Urinary bladder (tissue), 3 donors: ENCODE measurements at regions not wholly inside any gene's neighbourhood (a gene's known extent, or its start where the extent isn't known, plus 50 kb on each side); places are given as distances from the start of the nearest gene placed in this dataset.
"Not testable (repeated sequence)": the region's sequence is repeated elsewhere in the genome, so short reads cannot be mapped to it uniquely, and the experiment has no call there.

ENCODE experiments used
- DNase-seq: peaks from one replicate; pipeline ENCODE4 v3.0.0-alpha.2; 2015; ENCODE audit errors: extremely low spot score
- H3K27ac ChIP-seq: one replicate; pipeline ENCODE4 v1.5.1; 2013; ENCODE audit warnings: low read depth, mild to moderate bottlenecking, moderate library complexity
- H3K36me3 ChIP-seq: one replicate; pipeline ENCODE4 v1.6.1; 2013; ENCODE audit warnings: mild to moderate bottlenecking, moderate library complexity; ENCODE audit not compliant: insufficient read depth
- H3K4me1 ChIP-seq: one replicate; pipeline ENCODE4 v1.6.1; 2013; ENCODE audit warnings: mild to moderate bottlenecking, moderate library complexity; ENCODE audit not compliant: insufficient read depth
- H3K4me3 ChIP-seq: one replicate; pipeline ENCODE4 v1.5.1; 2013; ENCODE audit warnings: low read depth, low read length
- WGBS: extraction: QIAGEN DNeasy Blood & Tissue Kit; methylation state at CpG from one replicate; pipeline ENCODE4 v1.1.7; 2013; 5-methylcytosine and 5-hydroxymethylcytosine counted together
- donor health status: healthy with polysubstance abuse.
- donor health status: healthy.

DNA sequence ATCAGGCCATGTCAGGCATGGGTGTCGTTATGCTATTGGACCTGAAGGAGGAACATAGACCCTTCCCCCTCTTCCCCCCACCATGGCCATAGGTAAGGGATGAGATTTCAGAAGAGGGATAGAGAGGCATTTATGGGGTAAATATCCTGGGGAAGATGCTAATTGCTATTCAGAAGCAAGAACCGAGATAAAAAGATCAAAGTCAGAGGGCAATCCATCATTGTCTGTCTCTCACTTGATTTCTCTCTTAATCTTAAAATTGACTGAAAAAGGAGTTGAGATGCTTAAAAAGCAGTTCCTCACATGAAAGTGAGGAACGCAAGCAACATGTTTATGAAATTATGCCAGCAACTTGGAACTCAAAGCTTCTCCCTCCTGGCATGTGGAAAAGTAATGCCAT lies 212.0 kb downstream of the RPAP3 start:
- WGBS = 68% methylated on average over 3 of the region's 3 CpGs
- no peak for DNase-seq
- no peak overlapping the region for H3K27ac ChIP-seq

DNA sequence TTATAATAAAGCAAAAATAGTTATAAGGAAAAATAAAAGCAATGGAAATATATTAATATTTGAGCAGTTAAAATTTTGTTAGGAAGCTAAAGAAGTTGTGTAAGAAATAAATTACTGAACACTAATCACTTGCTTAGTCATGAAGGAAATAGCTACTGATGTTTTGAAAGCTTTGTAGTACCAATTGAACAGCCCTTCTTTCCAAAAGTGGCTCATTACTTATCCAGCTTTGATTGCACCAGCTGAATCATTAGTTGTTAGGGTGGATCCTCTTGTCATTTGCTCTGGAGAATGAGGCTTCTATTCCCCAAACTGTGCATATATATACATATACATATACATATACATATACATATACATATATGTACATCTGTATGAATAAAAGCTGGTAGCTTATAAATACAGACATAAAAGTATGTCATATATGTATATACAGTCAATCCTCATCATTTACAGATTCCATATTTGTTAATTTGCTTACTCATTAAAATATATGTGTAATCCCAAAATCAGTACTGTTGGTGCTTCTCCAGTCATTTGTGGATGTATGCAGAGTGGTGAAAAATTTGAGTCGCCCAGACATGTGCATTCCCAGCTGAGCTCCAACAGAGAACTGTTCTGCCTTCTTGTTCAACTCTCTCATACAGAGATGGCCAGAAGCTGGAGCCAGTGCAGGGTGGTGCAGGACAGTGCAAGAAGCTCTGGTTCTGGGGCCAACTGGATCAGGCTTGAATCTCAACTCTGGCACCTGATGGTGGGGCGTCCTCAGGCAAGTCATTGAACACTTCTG lies 214.1 kb downstream of the RPAP3 start:
- Histone ChIP-seq H3K4me3 (no peak overlapping the region), H3K27ac (no peak overlapping the region), H3K4me1 (no peaks in the 10 kb centered on the region), H3K36me3 (no peaks in the 10 kb centered on the region)
- WGBS = 66% methylated on average over 2 of the region's 2 CpGs
- DNase-seq = no peak

More for the DNA sequence above, 212.0 kb downstream of the RPAP3 start:
- no peak overlapping the region for H3K4me3 ChIP-seq
- no peaks in the 10 kb centered on the region for H3K36me3 ChIP-seq
- H3K4me1 ChIP-seq = no peaks in the 10 kb centered on the region

DNA sequence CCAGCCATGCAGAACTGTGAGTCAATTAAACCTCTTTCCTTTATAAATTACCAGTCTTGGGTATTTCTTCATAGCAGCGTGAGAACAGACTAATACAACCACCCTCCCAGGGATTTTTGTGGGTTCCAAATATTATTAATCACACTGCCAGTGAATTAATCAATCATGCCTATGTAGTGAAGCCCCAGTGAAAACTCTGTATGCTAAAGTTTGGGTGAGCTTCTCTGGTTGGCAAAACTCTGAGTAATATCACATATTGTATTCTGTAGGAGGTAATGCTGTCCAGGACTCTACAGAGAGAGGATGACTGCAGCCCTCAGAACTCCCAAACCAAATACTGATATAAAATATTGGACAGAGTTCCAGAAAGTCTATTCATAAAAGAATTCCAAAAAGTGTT lies 216.9 kb downstream of the RPAP3 start:
- Histone ChIP-seq H3K4me1 (no peaks in the 10 kb centered on the region), H3K27ac (no peak overlapping the region), H3K36me3 (no peaks in the 10 kb centered on the region), H3K4me3 (no peak overlapping the region)
- WGBS = 87% methylated on average over 1 of the region's 1 CpG
- DNase-seq = no peak

DNA sequence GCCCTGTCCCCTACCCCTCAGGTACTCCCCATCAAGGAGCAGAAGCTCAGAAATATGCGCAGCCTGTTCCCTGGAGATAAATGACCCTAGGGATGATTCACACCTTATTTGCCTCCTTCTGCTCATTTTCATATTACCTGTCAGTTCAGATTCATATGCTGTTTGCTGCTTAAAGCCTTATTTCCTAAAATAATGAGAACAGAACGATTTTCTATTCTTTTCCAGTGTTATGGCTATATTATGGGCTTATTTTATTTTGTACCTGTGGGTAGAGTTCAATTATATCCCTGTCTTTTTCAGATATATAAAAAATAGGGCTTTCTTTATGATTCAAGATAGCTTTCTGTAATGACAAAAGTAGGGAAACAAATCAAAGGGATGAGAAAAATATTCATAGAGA lies 224.8 kb downstream of the RPAP3 start:
- 57% methylated on average over 2 of the region's 2 CpGs for WGBS
- no peaks in the 10 kb centered on the region for H3K4me1 ChIP-seq
- no peak for DNase-seq
- no peaks in the 10 kb centered on the region for H3K36me3 ChIP-seq
- H3K27ac ChIP-seq = no peak overlapping the region
- H3K4me3 ChIP-seq = no peak overlapping the region

DNA sequence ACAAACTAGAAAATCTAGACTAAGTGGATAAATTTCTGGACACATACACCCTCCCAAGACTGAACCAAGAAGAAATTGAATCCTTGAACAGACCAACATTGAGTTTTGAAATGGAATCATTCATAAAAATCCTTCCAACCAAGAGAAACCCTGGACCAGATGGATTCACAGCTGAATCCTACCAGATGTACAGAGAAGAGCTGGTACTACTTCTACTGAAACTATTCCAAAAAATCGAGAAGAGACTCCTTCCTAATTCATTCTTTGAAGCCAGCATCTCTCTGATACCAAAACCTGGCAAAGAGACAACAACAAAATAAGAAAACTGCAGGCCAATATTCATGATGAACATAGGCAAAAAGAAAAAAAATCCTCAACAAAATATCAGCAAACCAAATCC lies 227.4 kb downstream of the RPAP3 start:
- no peak for DNase-seq

DNA sequence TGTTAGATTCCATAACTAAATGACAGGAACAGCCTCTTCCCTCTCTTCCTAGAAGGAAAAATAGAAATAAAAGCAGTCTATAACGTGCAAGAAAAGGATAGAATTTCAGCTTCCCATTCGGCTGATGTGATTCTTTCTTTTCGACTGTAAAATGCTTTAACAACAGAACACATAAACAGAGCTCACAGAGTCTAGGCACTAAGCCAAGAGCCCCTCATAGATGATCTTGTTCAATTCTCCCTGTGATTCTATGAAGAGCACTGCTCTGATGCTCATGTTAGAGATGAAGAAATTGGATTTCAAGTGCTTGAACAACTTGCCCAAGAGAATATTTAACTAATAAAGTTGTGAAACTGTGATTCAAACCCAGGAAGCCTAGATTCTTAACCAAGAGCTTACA lies 232.7 kb downstream of the RPAP3 start:
- Histone ChIP-seq H3K27ac (no peak overlapping the region), H3K4me1 (no peaks in the 10 kb centered on the region), H3K36me3 (no peaks in the 10 kb centered on the region), H3K4me3 (no peak overlapping the region)
- 31% methylated on average over 3 of the region's 3 CpGs for WGBS
- DNase-seq = no peak

More for the DNA sequence above, 227.4 kb downstream of the RPAP3 start:
- 48% methylated on average over 1 of the region's 1 CpG for WGBS
- Histone ChIP-seq H3K36me3 (no peaks in the 10 kb centered on the region), H3K4me3 (no peak overlapping the region), H3K27ac (no peak overlapping the region), H3K4me1 (no peaks in the 10 kb centered on the region)

DNA sequence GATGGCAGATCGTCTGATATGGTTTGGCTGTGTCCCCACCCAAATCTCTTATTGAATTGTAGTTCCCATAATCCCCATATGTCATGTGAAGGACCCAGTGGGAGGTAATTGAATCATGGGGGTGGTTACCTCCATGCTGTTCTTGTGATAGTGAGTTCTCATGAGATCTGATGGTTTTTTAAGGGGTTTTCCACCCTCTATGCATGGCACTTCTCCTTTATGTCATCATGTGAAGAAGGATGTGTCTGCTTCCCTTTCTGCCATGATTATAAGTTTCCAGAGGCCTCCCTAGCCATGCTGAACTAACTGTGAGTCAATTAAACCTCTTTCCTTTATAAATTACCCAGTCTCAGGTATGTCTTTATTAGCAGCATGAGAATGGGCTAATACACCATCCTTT lies 235.5 kb downstream of the RPAP3 start:
- DNase-seq, H3K36me3 ChIP-seq: not testable (repeated sequence)
- WGBS = 64% methylated on average over 1 of the region's 1 CpG

DNA sequence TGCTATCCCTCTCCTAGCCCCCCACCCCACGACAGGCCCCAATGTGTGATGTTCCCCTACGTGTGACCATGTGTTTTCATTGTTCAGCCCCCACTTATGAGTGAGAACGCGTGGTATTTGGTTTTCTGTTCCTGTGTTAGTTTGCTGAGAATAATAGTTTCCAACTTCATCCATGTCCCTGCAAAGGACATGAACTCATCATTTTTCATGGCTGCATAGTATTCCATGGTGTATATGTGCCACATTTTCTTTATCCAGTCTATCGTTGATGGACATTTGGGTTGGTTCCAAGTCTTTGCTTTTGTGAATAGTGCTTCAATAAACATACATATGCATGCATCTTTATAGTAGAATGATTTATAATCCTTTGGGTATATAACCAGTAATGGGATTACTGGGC lies 241.9 kb downstream of the RPAP3 start:
- H3K4me1 ChIP-seq, H3K4me3 ChIP-seq, H3K36me3 ChIP-seq, DNase-seq, H3K27ac ChIP-seq: not testable (repeated sequence)
- whole genome bisulfite sequencing = 84% methylated on average over 5 of the region's 5 CpGs

More for the DNA sequence above, 235.5 kb downstream of the RPAP3 start:
- H3K4me1 ChIP-seq, H3K27ac ChIP-seq, H3K4me3 ChIP-seq: not testable (repeated sequence)

DNA sequence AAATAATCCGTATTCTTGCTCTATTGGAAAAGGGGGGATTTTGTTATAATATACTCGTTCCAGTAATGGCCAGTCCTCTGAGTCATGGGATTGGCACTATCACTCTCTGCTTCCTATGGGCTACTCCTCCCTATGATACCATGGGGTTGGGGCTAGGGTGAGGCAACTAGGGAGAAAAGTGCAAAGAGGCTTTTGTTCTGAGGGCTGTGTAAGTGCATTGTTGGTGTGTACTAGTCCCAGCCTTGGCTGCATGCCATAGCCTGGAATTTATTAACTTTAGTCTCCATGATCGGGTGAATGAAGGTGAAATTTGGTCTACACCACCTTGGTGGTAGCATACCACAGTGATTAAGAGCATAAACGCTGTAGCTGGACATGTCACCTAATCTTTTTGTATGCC lies 247.6 kb downstream of the RPAP3 start:
- H3K4me1 ChIP-seq = no peaks in the 10 kb centered on the region
- H3K27ac ChIP-seq = no peak overlapping the region
- no peak overlapping the region for H3K4me3 ChIP-seq
- no peaks in the 10 kb centered on the region for H3K36me3 ChIP-seq
- 86% methylated on average over 4 of the region's 4 CpGs for WGBS
- no peak for DNase-seq

DNA sequence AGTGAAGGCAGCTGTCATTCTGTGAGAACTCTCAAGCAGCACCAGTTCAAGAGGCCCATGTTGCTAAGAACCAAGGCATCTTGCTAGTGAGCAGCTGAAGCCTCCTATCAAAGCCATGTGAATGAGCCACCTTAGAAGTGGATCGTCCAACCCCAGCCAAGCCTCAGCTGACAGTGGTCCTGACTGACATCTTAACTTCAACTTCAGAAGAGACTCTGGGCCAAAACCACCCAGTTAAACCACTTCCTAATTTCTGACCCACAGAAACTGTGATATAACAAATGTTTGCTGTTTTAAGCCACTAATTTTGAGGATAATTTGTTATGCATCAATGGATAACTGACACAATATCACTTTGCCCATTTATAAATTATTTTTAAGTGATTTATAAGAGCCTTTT lies 256.0 kb downstream of the RPAP3 start:
- Histone ChIP-seq H3K36me3 (no peaks in the 10 kb centered on the region), H3K4me1 (no peaks in the 10 kb centered on the region), H3K27ac (no peak overlapping the region), H3K4me3 (no peak overlapping the region)
- 92% methylated on average over 1 of the region's 1 CpG for WGBS
- no peak for DNase-seq

DNA sequence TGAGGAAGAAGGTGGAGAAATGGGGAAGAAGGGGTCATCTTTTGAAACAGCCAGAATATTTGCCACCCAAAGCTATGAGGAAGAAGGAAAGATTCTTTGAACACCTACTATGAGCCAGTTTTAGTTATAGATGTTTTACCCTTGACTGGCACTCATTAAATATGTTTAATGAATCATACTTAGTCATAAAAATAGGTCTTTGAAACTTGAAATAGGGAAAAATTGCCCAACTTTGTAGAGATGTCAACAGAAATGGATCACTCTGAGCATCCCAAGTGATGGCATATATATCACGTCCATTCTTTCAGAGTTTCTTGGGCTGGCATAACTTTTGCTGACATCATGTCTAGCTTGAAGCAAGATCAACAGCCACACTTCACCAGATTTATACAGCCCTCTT lies 263.5 kb downstream of the RPAP3 start:
- no peak for DNase-seq
- 69% methylated on average over 1 of the region's 1 CpG for WGBS
- H3K36me3 ChIP-seq = no peaks in the 10 kb centered on the region
- no peak overlapping the region for H3K4me3 ChIP-seq
- H3K4me1 ChIP-seq = no peaks in the 10 kb centered on the region
- H3K27ac ChIP-seq = no peak overlapping the region

DNA sequence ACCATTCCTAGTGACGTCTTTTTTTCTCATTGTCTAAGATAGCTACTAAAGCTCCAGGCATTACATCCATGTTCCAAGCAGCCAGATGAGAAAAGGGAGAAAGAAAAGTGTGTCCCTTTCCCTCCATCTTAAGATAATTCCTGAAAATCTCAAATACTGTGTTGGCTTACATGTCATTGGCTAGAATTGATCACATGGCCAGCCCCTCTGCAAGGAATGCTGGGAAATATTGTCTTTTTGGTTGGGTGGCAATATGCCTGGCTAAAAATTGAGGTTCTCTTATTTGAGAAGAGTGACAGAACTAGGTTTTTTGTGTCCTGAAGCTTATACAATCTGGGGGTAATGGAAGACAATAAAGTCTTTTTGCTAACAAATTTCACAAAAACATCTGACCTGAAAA lies 264.3 kb downstream of the RPAP3 start:
- 90% methylated on average over 1 of the region's 1 CpG for WGBS
- no peak overlapping the region for H3K27ac ChIP-seq
- no peak overlapping the region for H3K4me3 ChIP-seq
- DNase-seq = no peak
- no peaks in the 10 kb centered on the region for H3K4me1 ChIP-seq
- no peaks in the 10 kb centered on the region for H3K36me3 ChIP-seq

DNA sequence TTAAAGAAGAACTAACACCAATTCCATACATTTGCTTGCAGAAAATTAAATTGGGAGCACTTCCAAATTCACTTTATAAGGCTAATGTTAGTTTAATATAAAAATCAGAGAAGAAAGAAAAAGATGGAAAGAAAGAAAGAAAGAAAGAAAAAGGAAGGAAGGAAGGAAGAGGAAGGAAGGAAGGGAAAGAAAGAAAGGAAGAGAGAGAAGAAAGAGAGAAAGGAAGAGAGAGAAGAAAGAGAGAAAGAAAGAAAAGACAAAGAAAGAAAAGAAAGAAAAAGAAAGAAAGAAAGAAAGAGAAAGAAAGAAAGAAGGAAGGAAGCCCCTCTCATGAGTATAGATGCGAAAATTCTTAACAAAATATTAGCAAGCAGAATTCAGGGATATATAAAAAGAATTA lies 267.7 kb downstream of the RPAP3 start:
- 0% methylated on average over 1 of the region's 1 CpG for WGBS
- no peaks in the 10 kb centered on the region for H3K4me1 ChIP-seq
- no peak overlapping the region for H3K27ac ChIP-seq
- H3K4me3 ChIP-seq = no peak overlapping the region
- DNase-seq = no peak
- H3K36me3 ChIP-seq = no peaks in the 10 kb centered on the region

DNA sequence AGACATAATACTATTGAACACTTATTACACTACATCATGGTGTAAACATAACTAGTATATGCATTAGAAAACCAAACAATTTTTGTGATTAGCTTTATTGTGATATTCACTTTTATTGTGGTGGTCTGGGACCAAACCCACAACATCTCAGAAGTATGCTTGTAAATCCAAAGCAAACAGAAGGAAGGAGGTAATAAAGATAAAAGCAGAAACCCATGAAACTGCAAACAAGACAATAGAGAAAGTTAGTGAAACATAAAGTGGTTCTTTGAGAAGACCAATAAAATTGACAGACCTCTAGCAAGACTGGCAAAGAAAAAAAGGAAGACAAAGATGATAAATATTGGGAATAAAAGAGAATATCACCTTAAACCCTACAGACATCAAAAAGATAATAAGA lies 268.3 kb downstream of the RPAP3 start:
- Histone ChIP-seq H3K4me1 (no peaks in the 10 kb centered on the region), H3K4me3 (no peak overlapping the region), H3K36me3 (no peaks in the 10 kb centered on the region), H3K27ac (no peak overlapping the region)
- DNase-seq = no peak

DNA sequence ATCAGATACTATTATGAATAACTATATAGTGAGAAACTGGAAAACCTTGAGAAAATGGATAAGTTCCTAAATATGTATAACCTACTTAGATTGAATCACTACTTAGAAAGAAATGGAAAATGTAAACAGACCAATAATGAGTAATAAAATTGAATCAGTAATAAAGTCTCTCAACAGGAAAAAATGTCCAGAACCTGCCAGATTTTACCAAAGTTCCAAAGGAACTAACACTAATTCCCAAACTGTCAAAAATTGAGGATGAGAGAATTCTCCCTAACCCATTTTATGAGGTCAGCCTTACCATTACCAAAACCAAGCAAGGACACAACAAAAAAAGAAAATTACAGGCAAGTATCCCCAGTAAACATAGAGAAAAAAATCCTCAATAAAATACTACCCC lies 272.0 kb downstream of the RPAP3 start:
- Histone ChIP-seq H3K4me1 (no peaks in the 10 kb centered on the region), H3K4me3 (no peak overlapping the region), H3K36me3 (no peaks in the 10 kb centered on the region), H3K27ac (no peak overlapping the region)
- DNase-seq = no peak
